SU-DHL-6 (cell line): ENCODE measurements at regions not wholly inside any gene's neighbourhood (a gene's known extent, or its start where the extent isn't known, plus 50 kb on each side); places are given as distances from the start of the nearest gene placed in this dataset.

Experiments used
- EZH2phosphoT487 ChIP-seq: fragments of 200-600 bp; sonication (generic), shearing (Covaris generic); conservative IDR thresholded peaks from 2 replicates; pipeline ENCODE4 v1.6.1; 2018; ENCODE audit warnings: mild to moderate bottlenecking, antibody characterized with exemption, low read length, moderate library complexity, mixed read lengths
- TF ChIP-seq, protein P1 (sequence below): fragments of 200-600 bp; sonication (generic); IDR thresholded peaks from one replicate; pipeline ENCODE4 v1.5.1; 2017; ENCODE audit warnings: antibody characterized with exemption, mild to moderate bottlenecking, low read length, moderate library complexity; ENCODE audit not compliant: insufficient read depth, poor library complexity, severe bottlenecking

DNA sequence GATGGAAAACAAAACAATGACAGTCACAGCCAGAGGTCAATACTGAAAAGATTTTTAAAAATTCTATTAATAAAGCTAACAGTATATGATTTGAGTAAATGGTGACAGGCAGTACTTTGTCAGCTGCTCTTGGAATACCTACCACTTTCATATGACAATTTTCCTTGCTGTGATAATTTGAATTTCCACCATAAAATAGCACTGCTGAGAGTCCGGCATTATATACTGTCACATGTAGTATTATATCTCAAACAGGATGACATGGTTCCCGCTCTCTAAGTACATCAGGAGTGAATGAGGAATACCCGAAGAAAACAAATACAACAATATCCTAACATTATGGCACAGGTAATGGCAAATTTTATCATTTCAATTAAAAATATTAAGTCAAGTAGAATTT, 146.8 kb upstream of the TMPRSS15 start:
- TF ChIP-seq, protein P1, sequence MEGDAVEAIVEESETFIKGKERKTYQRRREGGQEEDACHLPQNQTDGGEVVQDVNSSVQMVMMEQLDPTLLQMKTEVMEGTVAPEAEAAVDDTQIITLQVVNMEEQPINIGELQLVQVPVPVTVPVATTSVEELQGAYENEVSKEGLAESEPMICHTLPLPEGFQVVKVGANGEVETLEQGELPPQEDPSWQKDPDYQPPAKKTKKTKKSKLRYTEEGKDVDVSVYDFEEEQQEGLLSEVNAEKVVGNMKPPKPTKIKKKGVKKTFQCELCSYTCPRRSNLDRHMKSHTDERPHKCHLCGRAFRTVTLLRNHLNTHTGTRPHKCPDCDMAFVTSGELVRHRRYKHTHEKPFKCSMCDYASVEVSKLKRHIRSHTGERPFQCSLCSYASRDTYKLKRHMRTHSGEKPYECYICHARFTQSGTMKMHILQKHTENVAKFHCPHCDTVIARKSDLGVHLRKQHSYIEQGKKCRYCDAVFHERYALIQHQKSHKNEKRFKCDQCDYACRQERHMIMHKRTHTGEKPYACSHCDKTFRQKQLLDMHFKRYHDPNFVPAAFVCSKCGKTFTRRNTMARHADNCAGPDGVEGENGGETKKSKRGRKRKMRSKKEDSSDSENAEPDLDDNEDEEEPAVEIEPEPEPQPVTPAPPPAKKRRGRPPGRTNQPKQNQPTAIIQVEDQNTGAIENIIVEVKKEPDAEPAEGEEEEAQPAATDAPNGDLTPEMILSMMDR: no peak
- no peak for TF ChIP-seq EZH2phosphoT487
